ENCODE measurements at regions not wholly inside any gene's neighbourhood (a gene's known extent, or its start where the extent isn't known, plus 50 kb on each side); places are given as distances from the start of the nearest gene placed in this dataset.

- peaks cover 7% of the 10 kb centered on the region for H3K36me3 Mint-ChIP-seq
- H3K27me3 Mint-ChIP-seq (ENCODE audit: low read depth): peaks cover 12% of the 10 kb centered on the region
- TF ChIP-seq CTCF (IDR thresholded peaks at IDR 0.05; ENCODE audit: unreplicated experiment): no peak
- DNase-seq (ENCODE audit: low spot score in 2 of 2, unreplicated experiment in 2 of 2): no peak
- H3K9me3 Mint-ChIP-seq: peaks cover 17% of the 10 kb centered on the region
- no peak overlapping the region for H3K27ac Mint-ChIP-seq
- no peak overlapping the region for H3K4me3 Mint-ChIP-seq
- peaks cover 5% of the 10 kb centered on the region for H3K4me1 Mint-ChIP-seq
These were observed 106.5 kb upstream of the INSIG1 start for GRCh38 chr7:155191137-155191536.

- Mint-ChIP-seq H3K9me3 (peaks cover 17% of the 10 kb centered on the region), H3K27me3 (ENCODE audit: low read depth) (peaks cover 12% of the 10 kb centered on the region), H3K4me1 (peaks cover 5% of the 10 kb centered on the region), H3K27ac (no peak overlapping the region), H3K36me3 (peaks cover 7% of the 10 kb centered on the region), H3K4me3 (no peak overlapping the region)
- no peak for DNase-seq (ENCODE audit: low spot score in 2 of 2, unreplicated experiment in 2 of 2)
- TF ChIP-seq CTCF (IDR thresholded peaks at IDR 0.05; ENCODE audit: unreplicated experiment): no peak
These were observed 105.7 kb upstream of the INSIG1 start for GRCh38 chr7:155191901-155192478.

- no peak overlapping the region for H3K4me3 Mint-ChIP-seq
- peaks cover 12% of the 10 kb centered on the region for H3K27me3 Mint-ChIP-seq (ENCODE audit: low read depth)
- no peak overlapping the region for H3K27ac Mint-ChIP-seq
- peaks cover 5% of the 10 kb centered on the region for H3K4me1 Mint-ChIP-seq
- peaks cover 20% of the 10 kb centered on the region for H3K9me3 Mint-ChIP-seq
- H3K36me3 Mint-ChIP-seq: peaks cover 7% of the 10 kb centered on the region
- DNase-seq (ENCODE audit: low spot score in 2 of 2, unreplicated experiment in 2 of 2): no peak
- no peak for TF ChIP-seq CTCF (IDR thresholded peaks at IDR 0.05; ENCODE audit: unreplicated experiment)
These were observed 104.6 kb upstream of the INSIG1 start for GRCh38 chr7:155192961-155193640.

GRCh38 chr7:155193716-155194115, 104.0 kb upstream of the INSIG1 start:
- Mint-ChIP-seq H3K9me3 (peaks cover 20% of the 10 kb centered on the region), H3K4me1 (peaks cover 5% of the 10 kb centered on the region), H3K36me3 (peaks cover 7% of the 10 kb centered on the region), H3K27me3 (ENCODE audit: low read depth) (peaks cover 12% of the 10 kb centered on the region), H3K27ac (no peak overlapping the region), H3K4me3 (no peak overlapping the region)
- DNase-seq (ENCODE audit: low spot score in 2 of 2, unreplicated experiment in 2 of 2): no peak
- TF ChIP-seq CTCF (IDR thresholded peaks at IDR 0.05; ENCODE audit: unreplicated experiment): no peak

GRCh38 chr7:155194382-155195140, 103.1 kb upstream of the INSIG1 start:
- Mint-ChIP-seq H3K4me1 (peaks cover 8% of the 10 kb centered on the region), H3K4me3 (no peak overlapping the region), H3K36me3 (peaks cover 7% of the 10 kb centered on the region), H3K9me3 (peaks cover 20% of the 10 kb centered on the region), H3K27ac (no peak overlapping the region), H3K27me3 (ENCODE audit: low read depth) (peaks cover 12% of the 10 kb centered on the region)
- no peak for DNase-seq (ENCODE audit: low spot score in 2 of 2, unreplicated experiment in 2 of 2)
- no peak for TF ChIP-seq CTCF (IDR thresholded peaks at IDR 0.05; ENCODE audit: unreplicated experiment)
